NB4 (cell line): ENCODE measurements at regions not wholly inside any gene's neighbourhood (a gene's known extent, or its start where the extent isn't known, plus 50 kb on each side); places are given as distances from the start of the nearest gene placed in this dataset.

Experiments
- POLR2A ChIP-seq: IDR thresholded peaks from 2 replicates; pipeline ENCODE4 v1.6.1; 2011; ENCODE audit warnings: mild to moderate bottlenecking; ENCODE audit not compliant: insufficient read length; ENCODE audit errors: extremely low read depth
- TF ChIP-seq, protein P1 (sequence below): IDR thresholded peaks from one replicate; pipeline ENCODE4 v1.5.1; 2012; ENCODE audit warnings: low read depth, low read length

DNA sequence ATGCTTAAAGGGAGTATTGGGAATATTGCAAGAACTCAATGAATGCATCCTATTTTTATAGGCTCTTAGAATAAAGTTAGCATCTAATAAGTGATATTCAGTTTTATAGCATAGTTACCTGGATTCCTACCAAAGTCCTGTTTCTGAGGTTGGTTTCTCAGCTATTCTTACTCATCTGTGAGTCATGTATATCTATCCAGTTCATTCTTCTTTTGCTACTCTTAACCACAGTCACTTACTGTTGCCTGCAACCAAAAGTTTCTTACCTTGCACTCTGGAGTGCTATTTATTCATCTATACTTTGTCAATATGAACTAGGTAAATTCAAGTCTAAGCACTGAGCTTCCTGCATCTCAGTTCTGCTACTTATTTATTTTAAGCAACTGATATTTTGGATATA, 322.5 kb downstream of the HS3ST1 start:
- TF ChIP-seq, protein P1, sequence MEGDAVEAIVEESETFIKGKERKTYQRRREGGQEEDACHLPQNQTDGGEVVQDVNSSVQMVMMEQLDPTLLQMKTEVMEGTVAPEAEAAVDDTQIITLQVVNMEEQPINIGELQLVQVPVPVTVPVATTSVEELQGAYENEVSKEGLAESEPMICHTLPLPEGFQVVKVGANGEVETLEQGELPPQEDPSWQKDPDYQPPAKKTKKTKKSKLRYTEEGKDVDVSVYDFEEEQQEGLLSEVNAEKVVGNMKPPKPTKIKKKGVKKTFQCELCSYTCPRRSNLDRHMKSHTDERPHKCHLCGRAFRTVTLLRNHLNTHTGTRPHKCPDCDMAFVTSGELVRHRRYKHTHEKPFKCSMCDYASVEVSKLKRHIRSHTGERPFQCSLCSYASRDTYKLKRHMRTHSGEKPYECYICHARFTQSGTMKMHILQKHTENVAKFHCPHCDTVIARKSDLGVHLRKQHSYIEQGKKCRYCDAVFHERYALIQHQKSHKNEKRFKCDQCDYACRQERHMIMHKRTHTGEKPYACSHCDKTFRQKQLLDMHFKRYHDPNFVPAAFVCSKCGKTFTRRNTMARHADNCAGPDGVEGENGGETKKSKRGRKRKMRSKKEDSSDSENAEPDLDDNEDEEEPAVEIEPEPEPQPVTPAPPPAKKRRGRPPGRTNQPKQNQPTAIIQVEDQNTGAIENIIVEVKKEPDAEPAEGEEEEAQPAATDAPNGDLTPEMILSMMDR = no peak
- no peak for TF ChIP-seq POLR2A
